ENCODE measurements at regions not wholly inside any gene's neighbourhood (a gene's known extent, or its start where the extent isn't known, plus 50 kb on each side); places are given as distances from the start of the nearest gene placed in this dataset.

DNA sequence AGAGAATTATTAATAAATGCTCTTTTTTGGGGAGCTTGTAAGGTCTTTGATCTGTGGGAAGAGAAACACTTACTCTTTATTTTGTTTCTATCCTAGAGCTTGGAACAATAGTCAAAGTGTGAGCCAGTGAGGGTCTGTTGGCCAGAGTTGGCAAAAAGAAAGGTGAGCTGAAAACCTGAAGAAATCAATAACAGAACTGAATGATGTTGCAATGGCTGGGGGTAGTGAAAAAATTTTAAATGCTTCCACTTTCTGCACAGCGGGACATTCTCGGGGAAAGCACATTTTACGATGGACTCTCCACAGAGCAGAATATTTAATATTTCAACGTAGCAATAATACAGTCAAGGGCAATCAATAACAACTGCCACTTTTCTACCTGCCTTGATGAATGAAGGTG is 78.9 kb downstream of the SKA1 start:
- no peak overlapping the region for H4K8ac ChIP-seq (ENCODE audit: extremely low read depth, insufficient read depth, low read length)

More for the DNA sequence above, 78.9 kb downstream of the SKA1 start:
- H3K14ac ChIP-seq (ENCODE audit: insufficient read length), result no peak overlapping the region
- H3K18ac ChIP-seq (ENCODE audit: extremely low read depth, low read length), result no peak overlapping the region
- no peak overlapping the region for H3K23ac ChIP-seq (ENCODE audit: insufficient read length)
- H3K79me1 ChIP-seq (ENCODE audit: low read depth, low read length), result no peaks in the 10 kb centered on the region
- H3K23me2 ChIP-seq (ENCODE audit: low read depth, low read length), result no peaks in the 10 kb centered on the region
- CTCF ChIA-PET (ENCODE audit: partially characterized antibody), result interaction anchor here (0.9 to 1.6 kb wide), 3 partner anchors 11 to 606 kb away, joined by 3 to 5 read pairs (median 3); no protein-coding TSS in a partner anchor
- H3K4me3 ChIP-seq (ENCODE audit: extremely low read depth in 1 of 4, insufficient read depth in 2 of 4, low read depth in 3 of 4, low read length in 4 of 4), result no peak overlapping the region
- no peaks in the 10 kb centered on the region for H4K20me1 ChIP-seq (replicated peaks in 1 of 2; ENCODE audit: control insufficient read depth in 1 of 2, insufficient read depth in 2 of 2, low read length in 2 of 2)
- no peaks in the 10 kb centered on the region; a peak in 1 of 7 replicates for H3K27me3 ChIP-seq (replicated peaks in 1 of 4; ENCODE audit: control insufficient read depth in 3 of 4, extremely low read depth in 1 of 4, insufficient read depth in 3 of 4, low read length in 3 of 4)
- H2BK15ac ChIP-seq (ENCODE audit: low read length), result no peak overlapping the region
- WGBS, 2 experiments (ENCODE audit: extremely low coverage in 1 of 2, insufficient coverage in 1 of 2, insufficient read length in 1 of 2, insufficient replicate concordance in 2 of 2, low coverage in 1 of 2, low lambda C conversion rate in 2 of 2, missing lambda C conversion rate in 1 of 2), result 90% methylated on average over 4 of the region's 4 CpGs; no CpG with 5 or more reads in 1 of the 2 experiments
- H3K27ac ChIP-seq (ENCODE audit: low read depth, low read length), result no peak overlapping the region
- no peak for FAIRE-seq
- no peak overlapping the region for H2BK120ac ChIP-seq (replicated peaks; ENCODE audit: low read depth, low read length)
- no peak overlapping the region for H3K9ac ChIP-seq (replicated peaks in 1 of 4; ENCODE audit: extremely low read depth in 1 of 4, low read depth in 3 of 4, low read length in 3 of 4)
- no peak overlapping the region for H4K91ac ChIP-seq (replicated peaks; ENCODE audit: insufficient read length, low read length)
- no peaks in the 10 kb centered on the region for H3K36me3 ChIP-seq (ENCODE audit: control insufficient read depth in 2 of 4, insufficient read depth in 4 of 4, low read length in 3 of 4)
- H3K4me2 ChIP-seq (ENCODE audit: insufficient read depth in 1 of 2, low read depth in 2 of 2, low read length in 2 of 2), result no peak overlapping the region
- no peak overlapping the region for H2AK5ac ChIP-seq (ENCODE audit: low read depth, low read length)
- no peak for TF ChIP-seq ZNF274 (IDR thresholded peaks at IDR 0.05; ENCODE audit: borderline replicate concordance, extremely low read depth, low read length)
- no peak overlapping the region for H2AFZ ChIP-seq (ENCODE audit: low read length)
- no peaks in the 10 kb centered on the region for H3K9me3 ChIP-seq (ENCODE audit: insufficient read depth in 2 of 2, low read depth in 1 of 2, low read length in 1 of 2)
- H2BK12ac ChIP-seq (ENCODE audit: low read depth, low read length), result no peak overlapping the region
- H4K5ac ChIP-seq (ENCODE audit: insufficient read length, low read depth, low read length), result no peak overlapping the region
- peaks cover 0 to 7% (median 0%) of the 10 kb centered on the region in 4 experiments; a peak in 2 of 7 replicates for H3K4me1 ChIP-seq (replicated peaks in 1 of 4; ENCODE audit: control insufficient read depth in 3 of 4, insufficient read depth in 4 of 4, low read length in 3 of 4)
- no peak overlapping the region for H3K56ac ChIP-seq (replicated peaks; ENCODE audit: insufficient read length, low read depth, low read length)
- H2BK5ac ChIP-seq (ENCODE audit: low read depth, low read length), result no peak overlapping the region
- DNase-seq (ENCODE audit: low read depth in 1 of 2, low spot score in 2 of 2), result no peak
- POLR2A ChIA-PET (ENCODE audit: partially characterized antibody), result no interaction called here
- no peak overlapping the region for H2BK20ac ChIP-seq (ENCODE audit: low read length)
- no peak overlapping the region for H3K4ac ChIP-seq (replicated peaks; ENCODE audit: insufficient read length, low read depth, low read length)
- H3K79me2 ChIP-seq (ENCODE audit: control insufficient read depth in 1 of 2, insufficient read depth in 2 of 2, low read length in 2 of 2), result no peaks in the 10 kb centered on the region
